ENCODE measurements at regions not wholly inside any gene's neighbourhood (a gene's known extent, or its start where the extent isn't known, plus 50 kb on each side); places are given as distances from the start of the nearest gene placed in this dataset.

DNA sequence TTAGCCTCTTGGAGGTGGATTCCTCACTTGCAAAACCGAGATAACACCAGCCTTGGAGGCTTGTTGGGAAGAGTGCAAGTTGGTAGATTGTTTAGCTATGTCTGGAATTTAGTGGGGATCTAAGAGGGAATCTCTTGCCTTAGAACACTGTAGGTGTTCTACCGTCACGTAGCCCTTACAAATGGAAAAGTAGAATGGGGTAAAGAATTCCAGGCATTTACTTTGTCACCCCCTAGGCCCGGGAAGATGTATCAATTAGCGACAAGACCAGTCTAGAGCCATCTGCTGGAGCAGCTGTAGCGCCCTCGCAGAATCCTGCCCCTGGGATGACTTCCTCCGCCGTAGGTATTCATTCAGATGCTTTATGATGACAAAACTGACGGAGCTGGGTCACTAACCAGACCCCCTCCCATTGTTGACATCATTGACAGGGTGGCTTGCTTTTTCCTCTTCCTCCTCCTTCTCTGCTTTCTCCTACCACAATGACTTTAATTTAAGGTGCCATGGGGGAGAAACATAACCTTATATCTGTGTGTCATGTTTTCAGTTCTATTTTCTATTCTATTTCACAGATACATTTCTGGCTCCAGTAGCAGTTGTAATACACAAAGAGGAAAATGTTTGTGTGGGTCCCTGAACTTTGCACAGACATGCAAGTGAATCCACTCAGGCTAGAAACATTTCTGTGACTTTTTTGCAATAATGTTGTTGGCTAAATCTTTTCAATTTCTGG, 262.6 kb upstream of the LYZL1 start:
- Histone ChIP-seq H3K4me3 (IDR thresholded peaks at IDR 0.05; ENCODE audit: insufficient read depth, low read depth, low read length) (no peak overlapping the region), H3K27ac (no peak overlapping the region), H3K9ac (no peak overlapping the region), H3K4me1 (ENCODE audit: low read depth, poor library complexity, severe bottlenecking) (no peaks in the 10 kb centered on the region), H2AFZ (ENCODE audit: low read depth) (no peak overlapping the region), H3K27me3 (ENCODE audit: insufficient read depth, low read depth) (no peaks in the 10 kb centered on the region), H3K4me2 (no peak overlapping the region), H3K36me3 (ENCODE audit: insufficient read depth) (no peaks in the 10 kb centered on the region), H3K79me2 (ENCODE audit: insufficient read depth, low read depth) (no peaks in the 10 kb centered on the region), H4K20me1 (ENCODE audit: insufficient read depth) (no peaks in the 10 kb centered on the region)
- no peak for TF ChIP-seq CTCF (conservative IDR thresholded peaks at IDR 0.05; ENCODE audit: low read depth, low read length)

DNA sequence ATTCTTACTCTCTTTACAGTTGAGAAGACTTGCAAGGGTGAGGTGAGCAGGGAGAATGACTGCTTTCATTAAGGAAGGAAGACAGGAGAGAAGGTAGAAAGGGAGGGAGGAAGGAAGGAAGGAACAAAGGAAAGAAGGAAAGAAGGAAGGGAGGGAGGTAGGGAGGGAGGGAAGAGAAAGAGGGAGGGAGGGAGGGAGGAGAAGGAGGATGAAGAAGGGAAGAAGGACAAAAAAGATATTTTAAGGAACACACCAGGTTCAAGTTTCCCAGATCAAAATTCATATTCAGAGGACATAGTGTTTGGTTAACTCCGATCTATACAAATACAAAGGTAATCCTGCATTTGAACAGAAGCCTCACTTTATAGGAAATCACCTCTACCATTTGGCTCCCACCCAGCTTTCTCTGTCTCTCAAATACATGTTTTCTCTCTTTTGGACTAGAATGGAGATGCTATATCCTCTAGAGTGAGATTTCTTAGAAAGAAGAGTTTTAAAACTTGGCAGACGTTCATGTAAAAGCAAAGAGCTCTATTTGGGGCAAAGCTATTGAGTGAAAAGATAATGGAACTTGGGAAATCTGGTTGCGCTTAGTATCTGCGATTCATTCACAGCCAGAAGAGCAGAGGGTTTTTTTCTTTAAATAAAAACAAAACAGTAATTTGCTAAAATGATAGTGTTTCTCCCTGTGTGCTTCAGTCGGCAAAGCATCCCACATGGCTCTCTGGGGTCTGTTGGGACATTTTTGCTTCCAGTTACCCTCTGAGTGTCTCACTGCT, 261.9 kb upstream of the LYZL1 start:
- Histone ChIP-seq H3K27me3 (ENCODE audit: insufficient read depth, low read depth) (no peaks in the 10 kb centered on the region), H3K4me3 (IDR thresholded peaks at IDR 0.05; ENCODE audit: insufficient read depth, low read depth, low read length) (no peak overlapping the region), H4K20me1 (ENCODE audit: insufficient read depth) (no peaks in the 10 kb centered on the region), H3K36me3 (ENCODE audit: insufficient read depth) (no peaks in the 10 kb centered on the region), H3K27ac (no peak overlapping the region), H3K4me2 (no peak overlapping the region), H3K79me2 (ENCODE audit: insufficient read depth, low read depth) (no peaks in the 10 kb centered on the region), H3K4me1 (ENCODE audit: low read depth, poor library complexity, severe bottlenecking) (no peaks in the 10 kb centered on the region), H2AFZ (ENCODE audit: low read depth) (no peak overlapping the region), H3K9ac (no peak overlapping the region)
- TF ChIP-seq CTCF (conservative IDR thresholded peaks at IDR 0.05; ENCODE audit: low read depth, low read length), result no peak

- H3K27me3 ChIP-seq (ENCODE audit: insufficient read depth, low read depth), result no peaks in the 10 kb centered on the region
- no peaks in the 10 kb centered on the region for H3K4me1 ChIP-seq (ENCODE audit: low read depth, poor library complexity, severe bottlenecking)
- TF ChIP-seq CTCF (conservative IDR thresholded peaks at IDR 0.05; ENCODE audit: low read depth, low read length), result no peak
- H2AFZ ChIP-seq (ENCODE audit: low read depth), result no peak overlapping the region
- H4K20me1 ChIP-seq (ENCODE audit: insufficient read depth), result no peaks in the 10 kb centered on the region
- no peak overlapping the region for H3K4me2 ChIP-seq
- H3K27ac ChIP-seq, result no peak overlapping the region
- H3K9ac ChIP-seq, result no peak overlapping the region
- H3K4me3 ChIP-seq (IDR thresholded peaks at IDR 0.05; ENCODE audit: insufficient read depth, low read depth, low read length), result no peak overlapping the region
- no peaks in the 10 kb centered on the region for H3K36me3 ChIP-seq (ENCODE audit: insufficient read depth)
- no peaks in the 10 kb centered on the region for H3K79me2 ChIP-seq (ENCODE audit: insufficient read depth, low read depth)
Measured at GRCh38 chr10:29028486-29028885, 260.4 kb upstream of the LYZL1 start.

GRCh38 chr10:29030900-29031299, 258.0 kb upstream of the LYZL1 start:
- Histone ChIP-seq H3K4me2 (no peak overlapping the region), H3K27ac (no peak overlapping the region), H3K27me3 (ENCODE audit: insufficient read depth, low read depth) (no peaks in the 10 kb centered on the region), H3K4me3 (IDR thresholded peaks at IDR 0.05; ENCODE audit: insufficient read depth, low read depth, low read length) (no peak overlapping the region), H2AFZ (ENCODE audit: low read depth) (no peak overlapping the region), H3K79me2 (ENCODE audit: insufficient read depth, low read depth) (no peaks in the 10 kb centered on the region), H3K9ac (no peak overlapping the region), H4K20me1 (ENCODE audit: insufficient read depth) (no peaks in the 10 kb centered on the region), H3K4me1 (ENCODE audit: low read depth, poor library complexity, severe bottlenecking) (no peaks in the 10 kb centered on the region), H3K36me3 (ENCODE audit: insufficient read depth) (no peaks in the 10 kb centered on the region)
- TF ChIP-seq CTCF (conservative IDR thresholded peaks at IDR 0.05; ENCODE audit: low read depth, low read length), result no peak

Measured in KMS-11 (cell line).